Right atrium auricular region (tissue), 2 donors: ENCODE measurements at regions not wholly inside any gene's neighbourhood (a gene's known extent, or its start where the extent isn't known, plus 50 kb on each side); places are given as distances from the start of the nearest gene placed in this dataset.
A peak's percentile ranks its signal among the peaks of the same experiment; 100 is the strongest.

Experiments used
- DNase-seq: peaks from one replicate; pipeline ENCODE4 v3.0.0-alpha.2; 2019; ENCODE audit warnings: low spot score
- H3K27ac ChIP-seq, 2 donors: fragments of 200-600 bp; sonication (generic); 1 replicate in 1 of 2; 2 replicates in 1 of 2; pipeline ENCODE4 v1.5.1; 2016 to 2019
- H3K27me3 ChIP-seq, 2 donors: fragments of 200-600 bp; sonication (generic); one replicate each; pipeline versions ENCODE4 v1.5.1 to v1.6.0; 2017 to 2019
- H3K36me3 ChIP-seq: fragments of 200-600 bp; sonication (generic); one replicate; pipeline ENCODE4 v1.5.1; 2016
- H3K4me1 ChIP-seq, 2 donors: fragments of 200-600 bp; sonication (generic); one replicate each; pipeline versions ENCODE4 v1.5.1 to v1.6.0; 2017 to 2019
- H3K4me3 ChIP-seq, 2 donors: fragments of 200-600 bp; sonication (generic); 1 replicate in 1 of 2; 2 replicates in 1 of 2; pipeline ENCODE4 v1.5.1; 2017 to 2019; ENCODE audit warnings: mild to moderate bottlenecking in 1 of 2, moderate library complexity in 1 of 2
- H3K9me3 ChIP-seq, 2 donors: fragments of 200-600 bp; sonication (generic); one replicate each; pipeline ENCODE4 v1.5.1; 2019
- CTCF ChIP-seq, 2 donors: fragments of 200-600 bp; sonication (generic); IDR thresholded peaks; one replicate each; pipeline ENCODE4 v1.5.1; 2019; ENCODE audit warnings: antibody characterized with exemption in 2 of 2

- Histone ChIP-seq H3K4me3 (no peak overlapping the region), H3K36me3 (no peaks in the 10 kb centered on the region), H3K4me1 (peaks cover 0 to 16% of the 10 kb centered on the region in 2 donors), H3K9me3 (no peaks in the 10 kb centered on the region), H3K27ac (no peak overlapping the region), H3K27me3 (no peaks in the 10 kb centered on the region)
- DNase-seq, result no peak
- TF ChIP-seq CTCF (IDR thresholded peaks at IDR 0.05), result no peak
Measured at GRCh38 chr2:160647967-160648685, 154.5 kb upstream of the RBMS1 start.

- DNase-seq, result no peak
- Histone ChIP-seq H3K36me3 (no peaks in the 10 kb centered on the region), H3K9me3 (no peaks in the 10 kb centered on the region), H3K4me3 (no peak overlapping the region), H3K4me1 (peaks cover 0 to 16% of the 10 kb centered on the region in 2 donors), H3K27me3 (no peaks in the 10 kb centered on the region), H3K27ac (no peak overlapping the region)
- TF ChIP-seq CTCF (IDR thresholded peaks at IDR 0.05), result no peak
Measured at GRCh38 chr2:160649698-160650097, 156.1 kb upstream of the RBMS1 start.

- Histone ChIP-seq H3K4me1 (peaks cover 0 to 16% of the 10 kb centered on the region in 2 donors), H3K27ac (no peak overlapping the region), H3K9me3 (no peaks in the 10 kb centered on the region), H3K36me3 (no peaks in the 10 kb centered on the region), H3K4me3 (no peak overlapping the region), H3K27me3 (no peaks in the 10 kb centered on the region)
- DNase-seq, result no peak
- TF ChIP-seq CTCF (IDR thresholded peaks at IDR 0.05), result no peak
Measured at GRCh38 chr2:160650196-160651118, 156.8 kb upstream of the RBMS1 start.

GRCh38 chr2:160651416-160652200 is 158.0 kb upstream of the RBMS1 start:
- Histone ChIP-seq H3K36me3 (no peaks in the 10 kb centered on the region), H3K4me1 (peaks cover 0 to 16% of the 10 kb centered on the region in 2 donors), H3K9me3 (no peaks in the 10 kb centered on the region), H3K27ac (peak overlapping the region in 1 of 2 donors; percentile 45), H3K4me3 (no peak overlapping the region), H3K27me3 (no peaks in the 10 kb centered on the region)
- TF ChIP-seq CTCF (IDR thresholded peaks at IDR 0.05), result no peak
- DNase-seq, result no peak

- no peak overlapping the region for H3K4me3 ChIP-seq
- H3K36me3 ChIP-seq, result no peaks in the 10 kb centered on the region
- peaks cover 0 to 16% of the 10 kb centered on the region in 2 donors for H3K4me1 ChIP-seq
- TF ChIP-seq CTCF (IDR thresholded peaks at IDR 0.05), result no peak
- H3K27me3 ChIP-seq, result no peaks in the 10 kb centered on the region
- DNase-seq, result peak; percentile 74
- no peak overlapping the region for H3K27ac ChIP-seq
- H3K9me3 ChIP-seq, result no peaks in the 10 kb centered on the region
Measured at GRCh38 chr2:160652236-160652635, 158.6 kb upstream of the RBMS1 start.
